H9 (cell line): ENCODE measurements at regions not wholly inside any gene's neighbourhood (a gene's known extent, or its start where the extent isn't known, plus 50 kb on each side); places are given as distances from the start of the nearest gene placed in this dataset.

ENCODE experiments used
- DNase-seq: peaks from one replicate; pipeline ENCODE4 v3.0.0-alpha.2; 2017
- H2AFZ ChIP-seq: one replicate; pipeline ENCODE4 v1.6.1; 2013; ENCODE audit warnings: mild to moderate bottlenecking, low read length, control low read depth, moderate library complexity
- H2AK5ac ChIP-seq: 2 replicates; pipeline ENCODE4 v1.6.1; 2013; ENCODE audit warnings: low read length, control low read depth, mixed read lengths; ENCODE audit not compliant: insufficient read length
- H2BK120ac ChIP-seq: one replicate; pipeline ENCODE4 v1.6.1; 2013; ENCODE audit warnings: low read depth, mild to moderate bottlenecking, low read length, control low read depth, inconsistent platforms; ENCODE audit not compliant: poor library complexity, severe bottlenecking
- H2BK12ac ChIP-seq: 2 replicates; pipeline ENCODE4 v1.6.1; 2013; ENCODE audit warnings: low read length, control low read depth, mixed read lengths, low read depth; ENCODE audit not compliant: insufficient read length
- H2BK15ac ChIP-seq: 2 replicates; pipeline ENCODE4 v1.6.1; 2013; ENCODE audit warnings: low read depth, low read length, control low read depth
- H2BK20ac ChIP-seq: one replicate; pipeline ENCODE4 v1.6.1; 2013; ENCODE audit warnings: low read depth, mild to moderate bottlenecking, low read length, control low read depth, inconsistent platforms; ENCODE audit not compliant: poor library complexity, severe bottlenecking
- H2BK5ac ChIP-seq: 2 replicates; pipeline ENCODE4 v1.6.1; 2013; ENCODE audit warnings: low read length, control low read depth, mixed read lengths; ENCODE audit not compliant: insufficient read length
- H3K14ac ChIP-seq: 2 replicates; pipeline ENCODE4 v1.6.1; 2013; ENCODE audit warnings: low read length, control low read depth; ENCODE audit not compliant: insufficient read depth
- H3K18ac ChIP-seq: 2 replicates; pipeline ENCODE4 v1.6.1; 2013; ENCODE audit warnings: low read depth, mild to moderate bottlenecking, mixed read lengths, low read length, control low read depth; ENCODE audit not compliant: insufficient read length
- H3K23ac ChIP-seq: 2 replicates; pipeline ENCODE4 v1.6.1; 2013; ENCODE audit warnings: low read length, control low read depth, mixed read lengths, low read depth; ENCODE audit not compliant: insufficient read length
- H3K23me2 ChIP-seq: 2 replicates; pipeline ENCODE4 v1.6.1; 2013; ENCODE audit warnings: low read depth, mild to moderate bottlenecking, mixed read lengths, low read length, control low read depth; ENCODE audit not compliant: insufficient read length, poor library complexity, severe bottlenecking
- H3K27ac ChIP-seq: 2 replicates; pipeline ENCODE4 v1.5.1; 2013; ENCODE audit warnings: low read length, control low read depth, mixed read lengths, low read depth; ENCODE audit not compliant: insufficient read length
- H3K27me3 ChIP-seq: 2 replicates; pipeline ENCODE4 v1.6.1; 2013; ENCODE audit warnings: low read length, control low read depth, inconsistent platforms; ENCODE audit not compliant: insufficient read depth
- H3K4ac ChIP-seq: 2 replicates; pipeline ENCODE4 v1.6.1; 2013; ENCODE audit warnings: low read depth, mild to moderate bottlenecking, control low read depth, inconsistent platforms, low read length, moderate library complexity
- H3K4me1 ChIP-seq: 2 replicates; pipeline ENCODE4 v1.6.1; 2013; ENCODE audit warnings: low read length, control low read depth, inconsistent platforms; ENCODE audit not compliant: insufficient read depth
- H3K4me2 ChIP-seq: 2 replicates; pipeline ENCODE4 v1.6.1; 2013; ENCODE audit warnings: low read length, control low read depth, mixed read lengths; ENCODE audit not compliant: insufficient read length, insufficient read depth
- H3K56ac ChIP-seq: 2 replicates; pipeline ENCODE4 v1.6.1; 2013; ENCODE audit warnings: low read depth, mild to moderate bottlenecking, mixed read lengths, low read length, control low read depth; ENCODE audit not compliant: insufficient read length
- H3K79me1 ChIP-seq: 2 replicates; pipeline ENCODE4 v1.6.1; 2013; ENCODE audit warnings: low read depth, mild to moderate bottlenecking, moderate library complexity, low read length, control low read depth, inconsistent platforms; ENCODE audit not compliant: insufficient read depth, poor library complexity, severe bottlenecking
- H3K79me2 ChIP-seq: 2 replicates; pipeline ENCODE4 v1.6.1; 2013; ENCODE audit warnings: low read length, control low read depth, inconsistent platforms; ENCODE audit not compliant: insufficient read depth
- H3K9ac ChIP-seq: 2 replicates; pipeline ENCODE4 v1.6.1; 2013; ENCODE audit warnings: low read length, control low read depth, mixed read lengths; ENCODE audit not compliant: insufficient read length; ENCODE audit errors: extremely low read depth
- H3K9me3 ChIP-seq: one replicate; pipeline ENCODE4 v1.6.1; 2013; ENCODE audit warnings: low read depth, low read length, inconsistent platforms; ENCODE audit not compliant: control insufficient read depth
- H3T11ph ChIP-seq: one replicate; pipeline ENCODE4 v1.6.1; 2013; ENCODE audit warnings: mild to moderate bottlenecking, low read length, control low read depth, inconsistent platforms
- H4K20me1 ChIP-seq: one replicate; pipeline ENCODE4 v1.6.1; 2013; ENCODE audit not compliant: control insufficient read depth, insufficient read length, insufficient read depth
- H4K5ac ChIP-seq: 2 replicates; pipeline ENCODE4 v1.6.1; 2013; ENCODE audit warnings: low read depth, mild to moderate bottlenecking, mixed read lengths, low read length, control low read depth; ENCODE audit not compliant: insufficient read length
- H4K8ac ChIP-seq: replicated peaks from 2 replicates; pipeline ENCODE4 v1.6.1; 2013; ENCODE audit warnings: low read length, control low read depth, mixed read lengths, low read depth; ENCODE audit not compliant: insufficient read length
- H4K91ac ChIP-seq: 2 replicates; pipeline ENCODE4 v1.6.1; 2013; ENCODE audit warnings: low read depth, mild to moderate bottlenecking, moderate library complexity, mixed read lengths, low read length, control low read depth; ENCODE audit not compliant: insufficient read length
- H3K27ac Mint-ChIP-seq, 3 experiments: 2 replicates in 2 of 3; 3 replicates in 1 of 3; pipeline ENCODE4 v1.8.0; 2020 to 2021; ENCODE audit warnings: mixed read lengths in 3 of 3, mild to moderate bottlenecking in 1 of 3, moderate library complexity in 1 of 3
- H3K27me3 Mint-ChIP-seq: 2 replicates; pipeline ENCODE4 v1.8.0; 2021; ENCODE audit warnings: low read depth, mild to moderate bottlenecking, moderate library complexity, mixed read lengths
- H3K36me3 Mint-ChIP-seq, 3 experiments: 2 replicates in 2 of 3; 3 replicates in 1 of 3; pipeline ENCODE4 v1.8.0; 2020 to 2021; ENCODE audit warnings: low read depth in 3 of 3, mixed read lengths in 3 of 3; ENCODE audit not compliant: insufficient read depth in 1 of 3
- H3K4me1 Mint-ChIP-seq, 2 experiments: 2 replicates each; pipeline ENCODE4 v1.8.0; 2020; ENCODE audit warnings: mixed read lengths in 2 of 2
- H3K4me3 Mint-ChIP-seq, 2 experiments: 2 replicates in 1 of 2; 3 replicates in 1 of 2; pipeline ENCODE4 v1.8.0; 2020 to 2021; ENCODE audit warnings: mild to moderate bottlenecking in 2 of 2, mixed read lengths in 2 of 2, moderate library complexity in 1 of 2
- H3K9me3 Mint-ChIP-seq, 2 experiments: 2 replicates in 1 of 2; 3 replicates in 1 of 2; pipeline ENCODE4 v1.8.0; 2020; ENCODE audit warnings: mild to moderate bottlenecking in 2 of 2, mixed read lengths in 2 of 2, moderate library complexity in 1 of 2
- WGBS: extraction: QIAGEN DNeasy Blood & Tissue Kit; methylation state at CpG from one replicate; pipeline ENCODE4 v1.1.7; 2013; ENCODE audit warnings: missing lambda C conversion rate, low lambda C conversion rate, mixed read lengths; ENCODE audit not compliant: insufficient read length; ENCODE audit errors: extremely low coverage; 5-methylcytosine and 5-hydroxymethylcytosine counted together
- TF ChIP-seq, protein P1 (sequence below): fragments of 200-600 bp; sonication (generic); conservative IDR thresholded peaks from 3 replicates; pipeline ENCODE4 v1.8.0; 2021; ENCODE audit warnings: antibody characterized with exemption, mild to moderate bottlenecking

DNA sequence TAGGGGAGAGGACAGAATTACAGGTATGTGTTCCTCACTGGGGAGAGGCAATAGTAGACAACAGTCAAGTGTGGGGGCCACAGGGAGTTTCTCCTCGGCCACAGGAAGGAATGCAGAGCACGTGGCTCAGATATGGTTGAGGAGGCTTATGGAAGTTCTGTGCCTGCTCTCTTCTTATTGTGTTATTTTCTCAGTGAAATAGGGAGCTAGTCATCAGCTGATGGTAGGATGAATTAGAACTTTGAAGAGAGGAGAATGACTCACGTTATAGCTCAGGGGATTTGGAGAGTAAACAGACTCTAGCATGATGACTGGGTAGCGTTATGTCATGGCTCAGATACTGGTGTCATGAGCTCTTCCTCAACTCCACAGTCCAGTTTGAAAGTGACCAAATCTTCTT is 308.3 kb upstream of the IGFBP3 start:
- Mint-ChIP-seq H3K9me3 (peaks cover 0 to 2% of the 10 kb centered on the region in 2 experiments; a peak in 1 of 5 replicates), H3K4me3 (no peak overlapping the region), H3K36me3 (no peaks in the 10 kb centered on the region), H3K27ac (peak overlapping the region in 1 of 3 experiments; percentile 25; a peak in 1 of 7 replicates), H3K27me3 (no peaks in the 10 kb centered on the region; the same call in 1 of the 2 replicates), H3K4me1 (peaks cover 4% of the 10 kb centered on the region in 2 experiments; a peak in 3 of 4 replicates)
- Histone ChIP-seq H4K20me1 (no peaks in the 10 kb centered on the region), H3K4me1 (no peaks in the 10 kb centered on the region), H2BK120ac (no peak overlapping the region), H3K18ac (no peak overlapping the region), H2BK20ac (no peak overlapping the region), H3K14ac (no peak overlapping the region), H3T11ph (no peak overlapping the region), H3K79me1 (no peaks in the 10 kb centered on the region), H3K9me3 (no peaks in the 10 kb centered on the region), H3K79me2 (no peaks in the 10 kb centered on the region), H3K56ac (no peak overlapping the region), H2BK15ac (no peak overlapping the region), H3K27ac (no peak overlapping the region), H4K5ac (no peak overlapping the region), H3K4me2 (no peak overlapping the region), H2BK12ac (no peak overlapping the region), H3K9ac (no peak overlapping the region), H4K8ac (no peak overlapping the region), H2AK5ac (no peak overlapping the region), H2AFZ (no peak overlapping the region), H3K23me2 (no peaks in the 10 kb centered on the region), H3K27me3 (no peaks in the 10 kb centered on the region), H3K23ac (no peak overlapping the region), H2BK5ac (no peak overlapping the region), H3K4ac (no peak overlapping the region), H4K91ac (no peak overlapping the region)
- WGBS = no CpG with 5 or more reads among the region's 4 CpGs
- no peak for DNase-seq
- TF ChIP-seq, protein P1, sequence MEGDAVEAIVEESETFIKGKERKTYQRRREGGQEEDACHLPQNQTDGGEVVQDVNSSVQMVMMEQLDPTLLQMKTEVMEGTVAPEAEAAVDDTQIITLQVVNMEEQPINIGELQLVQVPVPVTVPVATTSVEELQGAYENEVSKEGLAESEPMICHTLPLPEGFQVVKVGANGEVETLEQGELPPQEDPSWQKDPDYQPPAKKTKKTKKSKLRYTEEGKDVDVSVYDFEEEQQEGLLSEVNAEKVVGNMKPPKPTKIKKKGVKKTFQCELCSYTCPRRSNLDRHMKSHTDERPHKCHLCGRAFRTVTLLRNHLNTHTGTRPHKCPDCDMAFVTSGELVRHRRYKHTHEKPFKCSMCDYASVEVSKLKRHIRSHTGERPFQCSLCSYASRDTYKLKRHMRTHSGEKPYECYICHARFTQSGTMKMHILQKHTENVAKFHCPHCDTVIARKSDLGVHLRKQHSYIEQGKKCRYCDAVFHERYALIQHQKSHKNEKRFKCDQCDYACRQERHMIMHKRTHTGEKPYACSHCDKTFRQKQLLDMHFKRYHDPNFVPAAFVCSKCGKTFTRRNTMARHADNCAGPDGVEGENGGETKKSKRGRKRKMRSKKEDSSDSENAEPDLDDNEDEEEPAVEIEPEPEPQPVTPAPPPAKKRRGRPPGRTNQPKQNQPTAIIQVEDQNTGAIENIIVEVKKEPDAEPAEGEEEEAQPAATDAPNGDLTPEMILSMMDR = no peak
